Fibroblast of mammary gland (primary cell): ENCODE measurements at regions not wholly inside any gene's neighbourhood (a gene's known extent, or its start where the extent isn't known, plus 50 kb on each side); places are given as distances from the start of the nearest gene placed in this dataset.
"Not testable (repeated sequence)": the region's sequence is repeated elsewhere in the genome, so short reads cannot be mapped to it uniquely, and the experiment has no call there.

Source experiments
- DNase-seq: peaks from one replicate; pipeline ENCODE4 v3.0.0-alpha.2; 2010; ENCODE audit warnings: low read depth
- H3K4me3 ChIP-seq: 2 replicates; pipeline ENCODE4 v1.5.1; 2011; ENCODE audit warnings: low read depth, mild to moderate bottlenecking, low read length, moderate library complexity; ENCODE audit not compliant: control insufficient read depth
- TF ChIP-seq, protein P1 (sequence below): conservative IDR thresholded peaks from 2 replicates; pipeline ENCODE4 v1.5.1; 2011; ENCODE audit warnings: low read depth, low read length, inconsistent platforms; ENCODE audit not compliant: control insufficient read depth, insufficient read depth

GRCh38 chr4:102397056-102397455 lies 51.8 kb upstream of the SLC39A8 start:
- DNase-seq, H3K4me3 ChIP-seq: not testable (repeated sequence)

DNA sequence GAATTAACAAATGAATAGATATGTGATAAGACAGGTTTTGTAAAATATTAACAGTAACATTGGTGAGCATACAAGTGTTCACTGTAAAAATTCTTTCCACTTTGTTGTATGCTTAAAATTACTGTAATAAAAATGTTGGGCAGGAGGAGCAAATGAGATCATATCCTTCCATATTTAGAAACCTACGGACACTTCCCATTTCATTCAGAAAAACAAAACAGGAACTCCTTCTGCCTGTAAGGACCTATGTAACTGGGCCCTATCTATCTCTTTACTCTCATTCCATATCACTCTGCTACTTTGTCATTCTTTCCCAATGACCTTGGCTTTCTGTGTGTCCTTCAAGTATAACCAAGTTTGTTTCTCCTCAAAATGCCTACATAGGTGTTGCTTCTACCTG lies 53.7 kb upstream of the SLC39A8 start:
- no peak overlapping the region for H3K4me3 ChIP-seq
- DNase-seq, result no peak
- TF ChIP-seq, protein P1, sequence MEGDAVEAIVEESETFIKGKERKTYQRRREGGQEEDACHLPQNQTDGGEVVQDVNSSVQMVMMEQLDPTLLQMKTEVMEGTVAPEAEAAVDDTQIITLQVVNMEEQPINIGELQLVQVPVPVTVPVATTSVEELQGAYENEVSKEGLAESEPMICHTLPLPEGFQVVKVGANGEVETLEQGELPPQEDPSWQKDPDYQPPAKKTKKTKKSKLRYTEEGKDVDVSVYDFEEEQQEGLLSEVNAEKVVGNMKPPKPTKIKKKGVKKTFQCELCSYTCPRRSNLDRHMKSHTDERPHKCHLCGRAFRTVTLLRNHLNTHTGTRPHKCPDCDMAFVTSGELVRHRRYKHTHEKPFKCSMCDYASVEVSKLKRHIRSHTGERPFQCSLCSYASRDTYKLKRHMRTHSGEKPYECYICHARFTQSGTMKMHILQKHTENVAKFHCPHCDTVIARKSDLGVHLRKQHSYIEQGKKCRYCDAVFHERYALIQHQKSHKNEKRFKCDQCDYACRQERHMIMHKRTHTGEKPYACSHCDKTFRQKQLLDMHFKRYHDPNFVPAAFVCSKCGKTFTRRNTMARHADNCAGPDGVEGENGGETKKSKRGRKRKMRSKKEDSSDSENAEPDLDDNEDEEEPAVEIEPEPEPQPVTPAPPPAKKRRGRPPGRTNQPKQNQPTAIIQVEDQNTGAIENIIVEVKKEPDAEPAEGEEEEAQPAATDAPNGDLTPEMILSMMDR, result no peak

DNA sequence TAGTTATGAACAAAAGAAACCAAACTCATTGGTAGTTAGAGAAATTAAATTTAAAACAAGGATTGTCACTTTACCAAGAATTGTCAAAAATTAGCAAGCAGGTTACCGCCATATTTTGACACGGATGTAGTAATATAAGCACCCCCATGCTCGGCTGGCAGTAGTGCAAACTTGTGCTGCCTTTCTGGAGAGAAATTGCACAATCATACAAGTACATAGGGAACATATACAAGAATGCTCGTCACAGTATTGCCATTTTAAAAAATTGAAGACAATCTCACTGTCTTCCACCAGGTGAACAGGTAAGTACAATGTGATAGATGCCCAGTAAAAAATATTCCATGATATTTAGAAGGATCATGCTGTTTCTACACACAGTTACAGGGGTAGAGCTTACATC lies 55.6 kb upstream of the SLC39A8 start:
- no peak for DNase-seq
- TF ChIP-seq, protein P1, result no peak
- no peak overlapping the region for H3K4me3 ChIP-seq

DNA sequence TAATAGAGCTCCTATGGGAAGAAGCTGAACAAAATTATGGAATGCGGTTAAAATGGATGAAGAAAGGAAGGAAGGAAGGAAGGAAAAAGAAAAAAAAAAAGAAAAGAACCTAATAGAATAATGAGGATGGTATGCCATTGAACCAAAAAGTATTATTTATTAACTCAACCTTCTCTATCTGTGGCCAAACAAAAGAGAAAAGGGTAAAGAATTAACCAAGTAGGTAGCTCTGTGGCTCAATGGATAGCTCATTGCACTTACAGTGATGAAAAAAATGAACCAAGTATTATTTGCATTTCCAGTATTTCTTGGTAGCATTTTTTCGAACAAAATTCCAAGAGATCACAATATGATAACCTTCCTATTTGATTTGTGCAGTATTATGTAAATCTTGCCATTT lies 56.9 kb upstream of the SLC39A8 start:
- DNase-seq, result no peak
- no peak overlapping the region for H3K4me3 ChIP-seq
- TF ChIP-seq, protein P1, result no peak

GRCh38 chr4:102403116-102403515 lies 57.8 kb upstream of the SLC39A8 start:
- TF ChIP-seq, protein P1, result no peak
- no peak for DNase-seq
- H3K4me3 ChIP-seq, result no peak overlapping the region

DNA sequence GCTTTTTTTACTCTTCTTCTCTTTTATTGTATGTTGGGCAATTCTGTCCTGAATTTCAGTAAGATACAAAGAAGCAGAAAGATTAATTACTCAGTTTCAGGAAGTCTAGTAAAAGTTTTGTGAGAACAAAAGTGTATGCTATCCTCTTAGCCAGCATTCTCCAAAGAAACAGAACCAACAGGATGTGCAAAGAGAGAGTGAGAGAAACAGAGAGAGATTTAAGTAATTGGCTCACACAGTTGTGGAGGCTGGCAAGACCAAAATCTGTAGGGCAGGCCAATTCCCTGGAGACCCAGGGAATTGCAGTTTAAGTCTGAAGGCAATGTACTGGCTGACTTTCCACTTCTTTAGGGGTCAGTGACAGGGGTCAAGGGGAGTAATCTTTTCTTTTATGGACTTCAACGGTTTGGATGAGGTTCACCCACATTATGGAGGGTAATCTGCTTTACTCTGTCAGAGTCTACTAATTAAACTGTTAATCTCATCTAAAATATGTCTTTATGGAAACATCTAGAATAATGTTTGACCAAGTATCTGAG lies 59.2 kb upstream of the SLC39A8 start:
- no peak overlapping the region for H3K4me3 ChIP-seq
- TF ChIP-seq, protein P1, result no peak
- DNase-seq, result peak; percentile 24

DNA sequence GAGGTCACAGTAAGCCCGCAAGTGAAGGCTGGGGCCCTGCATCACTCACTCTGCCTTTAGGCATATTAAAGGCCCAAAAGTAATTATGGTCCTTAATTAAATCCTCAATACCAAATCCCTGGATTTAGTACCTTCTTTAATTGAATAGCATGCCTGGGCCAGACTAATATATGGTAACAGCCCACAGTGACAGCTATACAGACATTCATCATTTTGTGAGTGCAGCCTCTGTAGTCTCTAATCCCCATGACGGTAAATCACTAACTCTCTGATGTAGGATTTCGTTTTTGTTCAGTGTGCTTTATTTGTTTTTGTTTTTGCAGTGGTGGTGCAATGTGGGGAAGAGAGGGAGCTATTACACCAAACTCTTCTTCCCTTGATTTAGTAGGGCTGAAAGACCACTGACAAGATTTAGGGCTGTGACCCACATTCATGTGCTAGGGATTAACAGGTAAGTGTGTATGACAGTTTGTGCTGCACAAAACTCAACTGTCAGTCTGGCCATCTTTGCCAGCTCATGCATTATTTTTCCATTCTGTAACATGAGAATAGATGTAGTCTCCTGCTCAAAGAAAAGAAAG lies 60.6 kb upstream of the SLC39A8 start:
- DNase-seq, result no peak
- TF ChIP-seq, protein P1, result no peak
- H3K4me3 ChIP-seq, result no peak overlapping the region

DNA sequence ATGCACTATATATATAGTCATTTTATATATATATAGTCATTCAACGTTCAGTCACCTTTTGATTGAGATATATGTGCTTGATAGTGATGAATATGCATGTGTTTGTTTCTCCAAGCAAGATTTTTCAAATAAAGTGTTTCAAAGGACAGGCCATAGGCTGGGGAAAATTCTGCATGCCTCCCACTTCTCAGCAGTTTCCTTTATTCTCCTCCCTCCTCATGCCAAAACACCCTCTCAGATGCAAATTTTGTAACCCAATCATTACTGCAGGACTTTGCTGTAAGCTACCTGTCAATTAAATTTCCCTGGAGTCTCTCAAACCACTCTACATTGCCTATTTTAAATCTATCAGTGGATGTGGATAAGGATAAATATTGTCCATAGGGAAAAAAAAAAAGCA lies 65.6 kb upstream of the SLC39A8 start:
- H3K4me3 ChIP-seq, DNase-seq: not testable (repeated sequence)
